WTC11 (cell line): ENCODE measurements at regions not wholly inside any gene's neighbourhood (a gene's known extent, or its start where the extent isn't known, plus 50 kb on each side); places are given as distances from the start of the nearest gene placed in this dataset.

ENCODE experiments used
- ATAC-seq: fragments of 200-7000 bp; cut with Tn5 transposase; 2 replicates; pipeline ENCODE4 v1.10.0; 2021; ENCODE audit warnings: mild to moderate bottlenecking, moderate library complexity
- CTCF ChIA-PET: fragments of 300-600 bp; sonication (Branson Sonifier 250); formaldehyde crosslinking; loops from one replicate; lab custom pipeline; 2021; ENCODE audit warnings: antibody characterized with exemption; lab: Charles Lee
- POLR2A ChIA-PET: fragments of 350-600 bp; sonication (Branson Sonifier 250); formaldehyde crosslinking; loops from one replicate; lab custom pipeline; 2021; ENCODE audit warnings: antibody characterized with exemption; lab: Charles Lee
- DNase-seq: peaks from one replicate; pipeline ENCODE4 v3.0.0; 2021; ENCODE audit warnings: low spot score
- H3K27ac Mint-ChIP-seq: 2 replicates; pipeline ENCODE4 v1.8.0; 2021; ENCODE audit warnings: mixed read lengths
- H3K27me3 Mint-ChIP-seq: 2 replicates; pipeline ENCODE4 v1.8.0; 2021; ENCODE audit warnings: low read depth, mild to moderate bottlenecking, moderate library complexity, mixed read lengths
- H3K36me3 Mint-ChIP-seq: 2 replicates; pipeline ENCODE4 v1.8.0; 2021; ENCODE audit warnings: mixed read lengths
- H3K4me1 Mint-ChIP-seq: 2 replicates; pipeline ENCODE4 v1.8.0; 2022; ENCODE audit warnings: mixed read lengths
- H3K4me3 Mint-ChIP-seq: 2 replicates; pipeline ENCODE4 v1.8.0; 2021; ENCODE audit warnings: mild to moderate bottlenecking, moderate library complexity, mixed read lengths
- H3K9me3 Mint-ChIP-seq: 2 replicates; pipeline ENCODE4 v1.8.0; 2021; ENCODE audit warnings: mixed read lengths
- AR ChIP-seq: fragments of 250-450 bp; sonication (Bioruptor Pico); IDR thresholded peaks from 2 replicates; pipeline ENCODE4 v1.9.0; 2021; ENCODE audit warnings: mild to moderate bottlenecking
- E2F4 ChIP-seq: sonication (generic); formaldehyde crosslinking; IDR thresholded peaks from 2 replicates; pipeline ENCODE4 v1.8.1; 2022; ENCODE audit warnings: low read depth, mild to moderate bottlenecking, moderate library complexity, missing genetic modification reagents, borderline replicate concordance
- FOXK1 ChIP-seq: sonication (generic); formaldehyde crosslinking; IDR thresholded peaks from 2 replicates; pipeline ENCODE4 v1.8.0; 2022; ENCODE audit warnings: mild to moderate bottlenecking, moderate library complexity, missing genetic modification reagents
- FOXP1 ChIP-seq: sonication (generic); formaldehyde crosslinking; IDR thresholded peaks from 2 replicates; pipeline ENCODE4 v1.8.0; 2022; ENCODE audit warnings: missing genetic modification reagents, mild to moderate bottlenecking, moderate library complexity, borderline replicate concordance
- GTF2I ChIP-seq: fragments of 250-450 bp; sonication (Bioruptor Pico); conservative IDR thresholded peaks from 2 replicates; pipeline ENCODE4 v1.4.0; 2021; ENCODE audit warnings: mild to moderate bottlenecking
- SOX15 ChIP-seq: fragments of 250-450 bp; sonication (Bioruptor Pico); IDR thresholded peaks from 2 replicates; pipeline ENCODE4 v1.9.0; 2021; ENCODE audit warnings: mild to moderate bottlenecking
- TCF7 ChIP-seq: sonication (generic); formaldehyde crosslinking; IDR thresholded peaks from 2 replicates; pipeline ENCODE4 v1.8.0; 2022; ENCODE audit warnings: mild to moderate bottlenecking, low read depth, missing genetic modification reagents, moderate library complexity
- TF ChIP-seq, protein P1 (sequence below): fragments of 250-450 bp; sonication (Bioruptor Pico); IDR thresholded peaks from 2 replicates; pipeline ENCODE4 v1.9.0; 2021; ENCODE audit warnings: moderate library complexity, mild to moderate bottlenecking, inconsistent platforms, borderline replicate concordance
- TF ChIP-seq, protein P2 (sequence below): fragments of 250-450 bp; sonication (Bioruptor Pico); conservative IDR thresholded peaks from 2 replicates; pipeline ENCODE4 v1.9.0; 2021; ENCODE audit warnings: mild to moderate bottlenecking
- TF ChIP-seq, protein P3 (sequence below): fragments of 250-450 bp; sonication (Bioruptor Pico); IDR thresholded peaks from 2 replicates; pipeline ENCODE4 v1.8.0; 2021; ENCODE audit warnings: mild to moderate bottlenecking
- TF ChIP-seq, protein P4 (sequence below): sonication (generic); formaldehyde crosslinking; IDR thresholded peaks from 2 replicates; pipeline ENCODE4 v1.8.0; 2022; ENCODE audit warnings: mild to moderate bottlenecking, missing genetic modification reagents

DNA sequence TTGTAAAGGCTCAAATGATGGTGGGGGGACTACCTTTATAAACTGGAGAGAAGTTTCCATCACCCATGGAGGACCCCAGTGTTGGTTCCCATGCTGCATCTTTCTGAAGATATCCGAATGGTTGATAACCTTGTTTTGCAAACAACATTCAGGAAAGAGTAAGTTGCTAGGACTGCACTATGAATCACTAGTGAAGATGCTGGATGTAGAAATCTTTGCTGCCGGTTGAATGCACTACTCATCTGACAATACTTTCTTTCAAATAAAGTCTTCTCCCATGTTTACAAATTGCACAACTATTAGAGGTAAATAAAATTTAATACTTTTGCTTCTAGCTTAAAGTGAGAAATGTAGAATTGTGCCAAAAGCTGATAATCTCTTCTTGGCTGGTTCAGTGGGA, 198.4 kb upstream of the SLITRK6 start (continued):
- TF ChIP-seq AR (CRISPR knock-in tag) (no peak), TCF7 (CRISPR knock-in tag) (no peak)
- TF ChIP-seq, all 79 proteins: peak for 0

DNA sequence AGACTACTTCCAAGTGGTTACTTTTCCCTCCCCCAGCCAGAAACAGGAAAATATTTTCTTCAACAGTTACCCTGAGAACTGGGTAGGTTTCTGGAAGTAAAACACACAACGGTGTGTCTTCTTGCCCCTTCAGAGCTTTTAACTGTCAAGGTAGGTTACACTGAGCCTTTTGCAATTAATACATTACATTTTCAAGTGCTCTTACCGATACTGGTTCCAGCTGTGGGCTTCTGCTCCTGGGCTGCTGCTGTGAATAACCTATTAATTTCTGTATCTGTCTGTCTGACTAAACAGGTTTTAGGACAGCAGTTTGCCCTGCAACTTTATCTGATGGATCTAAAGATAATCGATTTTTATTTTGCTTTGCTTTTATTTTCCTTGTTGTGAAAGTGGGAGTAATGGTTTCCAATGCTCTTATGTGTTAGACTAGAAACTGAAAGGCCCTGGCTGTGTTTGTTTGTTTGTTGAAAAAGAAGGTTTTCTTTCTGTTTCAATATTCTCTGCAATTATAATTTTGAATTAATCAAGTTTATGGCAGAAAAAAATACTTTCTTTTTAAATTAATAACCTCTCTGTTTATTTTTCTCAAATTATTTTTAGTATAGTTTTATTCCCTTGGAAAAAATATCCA, 196.7 kb upstream of the SLITRK6 start:
- ChIA-PET CTCF (no interaction called here), POLR2A (no interaction called here)
- H3K9me3 Mint-ChIP-seq = no peaks in the 10 kb centered on the region
- ATAC-seq (no peak), DNase-seq (no peak)
- no peaks in the 10 kb centered on the region for H3K27me3 Mint-ChIP-seq
- H3K4me3 Mint-ChIP-seq = no peak overlapping the region
- H3K27ac Mint-ChIP-seq = no peak overlapping the region
- H3K4me1 Mint-ChIP-seq = no peaks in the 10 kb centered on the region
- TF ChIP-seq GTF2I (CRISPR knock-in tag) (no peak), E2F4 (no peak), FOXP1 (CRISPR knock-in tag) (no peak), FOXK1 (CRISPR knock-in tag) (no peak)
- TF ChIP-seq, protein P1, sequence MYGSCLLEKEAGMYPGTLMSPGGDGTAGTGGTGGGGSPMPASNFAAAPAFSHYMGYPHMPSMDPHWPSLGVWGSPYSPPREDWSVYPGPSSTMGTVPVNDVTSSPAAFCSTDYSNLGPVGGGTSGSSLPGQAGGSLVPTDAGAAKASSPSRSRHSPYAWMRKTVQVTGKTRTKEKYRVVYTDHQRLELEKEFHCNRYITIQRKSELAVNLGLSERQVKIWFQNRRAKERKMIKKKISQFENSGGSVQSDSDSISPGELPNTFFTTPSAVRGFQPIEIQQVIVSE (CRISPR knock-in tag) = no peak
- TF ChIP-seq, protein P2, sequence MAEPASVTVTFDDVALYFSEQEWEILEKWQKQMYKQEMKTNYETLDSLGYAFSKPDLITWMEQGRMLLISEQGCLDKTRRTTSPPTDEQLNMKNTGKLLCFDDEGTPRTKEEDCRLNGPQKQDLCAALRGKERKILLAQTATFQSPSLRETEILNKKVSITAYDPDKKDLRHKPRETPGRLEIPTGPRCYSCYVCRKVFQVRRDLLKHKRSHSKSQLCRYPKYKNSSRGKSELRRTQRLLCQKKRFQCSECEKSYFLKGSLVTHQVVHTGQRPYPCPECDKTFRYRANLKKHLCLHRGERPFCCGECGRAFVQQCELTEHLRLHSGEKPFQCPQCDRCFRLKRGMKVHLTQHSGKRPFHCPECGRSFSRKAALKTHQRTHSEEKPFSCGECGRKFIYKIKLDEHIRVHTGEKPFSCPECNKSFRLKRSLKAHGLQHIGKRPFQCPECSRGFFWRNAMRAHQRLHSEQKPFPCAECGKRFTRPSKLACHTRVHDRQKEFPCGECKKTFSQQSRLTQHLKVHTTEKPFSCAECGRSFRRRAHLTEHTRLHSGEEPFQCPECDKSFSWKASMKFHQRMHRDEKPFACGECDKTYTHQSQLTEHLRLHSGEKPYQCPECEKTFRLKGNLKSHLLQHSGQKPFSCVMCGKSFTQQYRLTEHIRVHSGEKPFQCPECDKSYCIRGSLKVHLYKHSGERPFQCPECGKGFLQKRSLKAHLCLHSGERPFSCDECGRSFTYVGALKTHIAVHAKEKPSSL (CRISPR knock-in tag) = no peak
- H3K36me3 Mint-ChIP-seq = no peaks in the 10 kb centered on the region

DNA sequence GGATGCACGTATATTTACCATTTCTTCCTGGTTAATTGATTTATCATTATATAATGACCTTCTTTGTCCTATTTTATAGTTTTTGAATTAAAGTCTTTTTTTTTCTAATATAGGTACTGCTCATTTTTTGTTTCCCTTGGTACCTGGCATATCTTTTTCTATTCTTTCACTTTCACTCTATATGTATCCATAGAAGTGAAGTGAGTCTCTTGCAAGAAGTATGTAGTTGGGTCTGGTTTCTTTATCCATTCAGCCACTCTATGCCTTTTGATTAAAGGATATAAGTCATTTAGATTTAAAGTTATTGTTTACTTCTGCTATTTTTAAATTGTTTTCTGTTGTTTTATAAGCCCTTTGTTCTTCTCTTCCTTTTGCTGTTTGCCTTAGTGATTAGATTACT, 194.3 kb upstream of the SLITRK6 start:
- CTCF ChIA-PET = no interaction called here
- Mint-ChIP-seq H3K9me3 (no peaks in the 10 kb centered on the region), H3K4me1 (no peaks in the 10 kb centered on the region), H3K27me3 (no peaks in the 10 kb centered on the region), H3K27ac (no peak overlapping the region), H3K4me3 (no peak overlapping the region), H3K36me3 (no peaks in the 10 kb centered on the region)
- TF ChIP-seq, protein P3, sequence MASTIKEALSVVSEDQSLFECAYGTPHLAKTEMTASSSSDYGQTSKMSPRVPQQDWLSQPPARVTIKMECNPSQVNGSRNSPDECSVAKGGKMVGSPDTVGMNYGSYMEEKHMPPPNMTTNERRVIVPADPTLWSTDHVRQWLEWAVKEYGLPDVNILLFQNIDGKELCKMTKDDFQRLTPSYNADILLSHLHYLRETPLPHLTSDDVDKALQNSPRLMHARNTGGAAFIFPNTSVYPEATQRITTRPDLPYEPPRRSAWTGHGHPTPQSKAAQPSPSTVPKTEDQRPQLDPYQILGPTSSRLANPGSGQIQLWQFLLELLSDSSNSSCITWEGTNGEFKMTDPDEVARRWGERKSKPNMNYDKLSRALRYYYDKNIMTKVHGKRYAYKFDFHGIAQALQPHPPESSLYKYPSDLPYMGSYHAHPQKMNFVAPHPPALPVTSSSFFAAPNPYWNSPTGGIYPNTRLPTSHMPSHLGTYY (CRISPR knock-in tag) = no peak
- no peak for TF ChIP-seq SOX15
- TF ChIP-seq, protein P4, sequence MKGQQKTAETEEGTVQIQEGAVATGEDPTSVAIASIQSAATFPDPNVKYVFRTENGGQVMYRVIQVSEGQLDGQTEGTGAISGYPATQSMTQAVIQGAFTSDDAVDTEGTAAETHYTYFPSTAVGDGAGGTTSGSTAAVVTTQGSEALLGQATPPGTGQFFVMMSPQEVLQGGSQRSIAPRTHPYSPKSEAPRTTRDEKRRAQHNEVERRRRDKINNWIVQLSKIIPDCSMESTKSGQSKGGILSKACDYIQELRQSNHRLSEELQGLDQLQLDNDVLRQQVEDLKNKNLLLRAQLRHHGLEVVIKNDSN (CRISPR knock-in tag) = no peak
- POLR2A ChIA-PET = no interaction called here
- DNase-seq = no peak
- no peak for ATAC-seq
